ENCODE measurements at regions not wholly inside any gene's neighbourhood (a gene's known extent, or its start where the extent isn't known, plus 50 kb on each side); places are given as distances from the start of the nearest gene placed in this dataset.

DNA sequence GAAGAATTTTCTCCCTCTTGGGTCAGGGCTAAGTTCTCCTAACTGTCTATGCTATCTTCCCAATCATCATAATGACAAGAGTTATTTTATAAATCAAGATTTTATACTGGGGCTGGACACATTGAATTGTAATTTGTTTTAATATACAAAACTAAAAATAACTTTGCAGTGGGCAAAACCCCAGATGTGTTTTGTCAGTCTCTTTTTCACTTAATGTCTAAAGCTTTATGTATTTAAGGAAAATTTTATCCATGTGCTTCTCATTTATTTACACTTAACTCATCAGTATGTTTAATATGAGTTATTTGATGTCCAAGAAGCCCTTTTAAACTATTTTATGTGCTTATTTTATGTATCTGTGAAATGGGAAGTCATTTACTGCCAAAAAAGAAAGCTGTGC lies 362.8 kb upstream of the ADAMTSL1 start:
- Histone ChIP-seq H3K4me3 (ENCODE audit: low read length) (no peak overlapping the region), H3K9me3 (ENCODE audit: control insufficient read depth, low read depth, low read length) (no peaks in the 10 kb centered on the region), H3K27ac (ENCODE audit: low read length) (no peak overlapping the region), H3K27me3 (ENCODE audit: control insufficient read depth, insufficient read depth, low read length) (no peaks in the 10 kb centered on the region), H3K36me3 (ENCODE audit: control insufficient read depth, insufficient read depth, low read length) (no peaks in the 10 kb centered on the region), H3K4me1 (ENCODE audit: control insufficient read depth, insufficient read depth, low read length) (no peaks in the 10 kb centered on the region)
- no peak for DNase-seq

GRCh38 chr9:18114559-18115475 lies 359.1 kb upstream of the ADAMTSL1 start:
- Histone ChIP-seq H3K4me1 (ENCODE audit: control insufficient read depth, insufficient read depth, low read length) (no peaks in the 10 kb centered on the region), H3K27me3 (ENCODE audit: control insufficient read depth, insufficient read depth, low read length) (no peaks in the 10 kb centered on the region), H3K4me3 (ENCODE audit: low read length) (no peak overlapping the region), H3K36me3 (ENCODE audit: control insufficient read depth, insufficient read depth, low read length) (no peaks in the 10 kb centered on the region), H3K9me3 (ENCODE audit: control insufficient read depth, low read depth, low read length) (no peaks in the 10 kb centered on the region), H3K27ac (ENCODE audit: low read length) (no peak overlapping the region)
- peak in 1 of 2 donors; percentile 4 for DNase-seq
- 94% methylated on average over 6 of the region's 10 CpGs for WGBS (ENCODE audit: insufficient coverage, low lambda C conversion rate)

DNA sequence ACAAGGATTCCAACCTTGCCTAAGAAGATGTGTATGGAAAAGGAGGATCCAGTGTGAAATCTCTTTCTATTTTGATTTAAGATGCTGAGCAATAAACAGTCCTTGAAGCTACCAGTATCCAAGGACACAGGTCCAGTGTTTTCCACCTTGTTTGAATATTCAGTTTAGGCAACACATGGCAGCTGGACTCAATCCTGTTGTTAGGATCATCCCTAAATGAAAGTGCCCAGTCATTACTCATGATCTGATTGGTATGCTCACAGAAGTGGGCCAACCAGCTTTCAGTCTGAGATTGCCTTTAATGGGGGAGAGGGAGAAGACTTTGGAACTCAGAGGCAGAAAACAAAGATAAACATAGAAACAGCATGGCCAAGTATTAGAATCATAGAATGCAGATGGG lies 355.7 kb upstream of the ADAMTSL1 start:
- Histone ChIP-seq H3K4me1 (ENCODE audit: control insufficient read depth, insufficient read depth, low read length) (no peaks in the 10 kb centered on the region), H3K36me3 (ENCODE audit: control insufficient read depth, insufficient read depth, low read length) (no peaks in the 10 kb centered on the region), H3K27me3 (ENCODE audit: control insufficient read depth, insufficient read depth, low read length) (no peaks in the 10 kb centered on the region), H3K4me3 (ENCODE audit: low read length) (no peak overlapping the region), H3K27ac (ENCODE audit: low read length) (no peak overlapping the region), H3K9me3 (ENCODE audit: control insufficient read depth, low read depth, low read length) (no peaks in the 10 kb centered on the region)
- DNase-seq, result no peak

DNA sequence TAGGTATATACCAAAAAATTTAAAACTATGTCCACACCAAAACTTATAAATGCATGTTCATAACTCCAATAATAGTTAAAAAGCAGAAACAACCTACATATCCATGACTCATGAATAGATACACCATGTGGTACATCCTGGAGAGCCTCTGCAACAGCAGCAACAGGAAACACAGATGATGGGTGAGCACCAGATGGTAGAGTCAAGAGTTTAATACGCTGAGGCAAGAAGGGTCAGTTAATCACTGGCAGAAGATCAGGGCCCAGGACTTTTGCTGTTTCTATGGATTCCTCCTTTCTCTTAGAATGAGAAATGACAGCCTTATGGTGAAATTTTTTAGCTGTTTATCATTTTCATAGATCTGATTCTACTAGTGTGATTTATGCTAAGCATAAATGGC lies 351.8 kb upstream of the ADAMTSL1 start:
- Histone ChIP-seq H3K9me3 (ENCODE audit: control insufficient read depth, low read depth, low read length) (no peaks in the 10 kb centered on the region), H3K36me3 (ENCODE audit: control insufficient read depth, insufficient read depth, low read length) (no peaks in the 10 kb centered on the region), H3K27me3 (ENCODE audit: control insufficient read depth, insufficient read depth, low read length) (no peaks in the 10 kb centered on the region), H3K4me1 (ENCODE audit: control insufficient read depth, insufficient read depth, low read length) (no peaks in the 10 kb centered on the region), H3K4me3 (ENCODE audit: low read length) (no peak overlapping the region), H3K27ac (ENCODE audit: low read length) (no peak overlapping the region)
- no peak for DNase-seq
- WGBS (ENCODE audit: insufficient coverage, low lambda C conversion rate), result 80% methylated on average over 1 of the region's 1 CpG

DNA sequence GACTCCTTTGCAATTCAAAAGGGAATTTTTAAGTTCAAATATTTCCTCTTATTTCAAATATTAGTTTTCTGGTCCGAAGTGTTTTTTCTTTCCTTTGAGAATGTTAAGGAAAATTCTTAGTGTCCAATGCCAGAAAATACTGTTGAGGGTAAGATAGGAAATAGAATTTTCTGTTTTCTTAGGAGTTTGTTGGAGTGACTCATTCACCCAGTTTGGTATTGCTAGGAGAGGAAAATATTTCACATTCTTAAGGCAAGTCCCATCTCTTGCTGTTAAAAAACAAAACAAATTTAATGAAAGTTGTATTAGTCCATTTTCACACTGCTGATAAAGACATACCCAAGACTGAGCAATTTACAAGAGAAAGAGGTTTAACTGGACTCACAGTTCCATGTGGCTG lies 349.2 kb upstream of the ADAMTSL1 start:
- WGBS (ENCODE audit: insufficient coverage, low lambda C conversion rate), result 86% methylated on average over 1 of the region's 1 CpG

GRCh38 chr9:18126831-18127498 lies 347.0 kb upstream of the ADAMTSL1 start:
- H3K27ac ChIP-seq (ENCODE audit: low read length), result no peak overlapping the region
- no peak overlapping the region for H3K4me3 ChIP-seq (ENCODE audit: low read length)
- no peaks in the 10 kb centered on the region for H3K36me3 ChIP-seq (ENCODE audit: control insufficient read depth, insufficient read depth, low read length)
- WGBS (ENCODE audit: insufficient coverage, low lambda C conversion rate), result no CpG with 5 or more reads among the region's 4 CpGs
- H3K27me3 ChIP-seq (ENCODE audit: control insufficient read depth, insufficient read depth, low read length), result no peaks in the 10 kb centered on the region
- no peaks in the 10 kb centered on the region for H3K9me3 ChIP-seq (ENCODE audit: control insufficient read depth, low read depth, low read length)
- H3K4me1 ChIP-seq (ENCODE audit: control insufficient read depth, insufficient read depth, low read length), result no peaks in the 10 kb centered on the region
- DNase-seq, result no peak

More for the DNA sequence above, 349.2 kb upstream of the ADAMTSL1 start:
- H3K36me3 ChIP-seq (ENCODE audit: control insufficient read depth, insufficient read depth, low read length), result no peaks in the 10 kb centered on the region
- no peaks in the 10 kb centered on the region for H3K9me3 ChIP-seq (ENCODE audit: control insufficient read depth, low read depth, low read length)
- H3K27me3 ChIP-seq (ENCODE audit: control insufficient read depth, insufficient read depth, low read length), result no peaks in the 10 kb centered on the region
- no peaks in the 10 kb centered on the region for H3K4me1 ChIP-seq (ENCODE audit: control insufficient read depth, insufficient read depth, low read length)
- H3K27ac ChIP-seq (ENCODE audit: low read length), result no peak overlapping the region
- H3K4me3 ChIP-seq (ENCODE audit: low read length), result no peak overlapping the region
- no peak for DNase-seq

- DNase-seq, result no peak
Measured at GRCh38 chr9:18127499-18127875, 346.5 kb upstream of the ADAMTSL1 start.

DNA sequence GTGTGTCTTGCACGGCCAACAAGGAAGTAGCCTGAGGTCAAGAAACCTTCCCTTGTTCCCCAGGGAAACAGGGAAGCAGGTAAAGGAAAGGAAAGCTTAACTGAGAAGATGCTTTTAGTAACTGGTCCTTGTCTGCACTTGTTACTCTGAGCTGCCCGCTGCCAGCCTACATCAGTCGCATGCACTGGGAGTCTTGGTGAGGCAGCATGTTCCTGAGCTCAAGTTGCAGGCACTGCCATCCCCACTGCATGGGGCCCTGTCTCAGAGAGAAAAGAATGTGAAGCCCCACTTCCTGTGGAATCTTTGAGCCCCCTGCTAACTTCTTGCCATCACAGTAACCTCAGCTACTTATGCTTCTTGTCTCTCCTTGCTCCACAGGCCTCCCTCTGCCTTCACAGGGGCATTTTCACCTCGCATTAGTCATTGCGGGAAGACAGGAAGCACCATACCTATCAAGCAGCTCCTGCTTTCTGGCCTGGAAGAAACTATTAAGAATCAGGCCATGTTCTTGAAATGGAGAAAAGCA lies 344.1 kb upstream of the ADAMTSL1 start:
- H3K27ac ChIP-seq (ENCODE audit: low read length), result no peak overlapping the region
- no peaks in the 10 kb centered on the region for H3K27me3 ChIP-seq (ENCODE audit: control insufficient read depth, insufficient read depth, low read length)
- H3K9me3 ChIP-seq (ENCODE audit: control insufficient read depth, low read depth, low read length), result no peaks in the 10 kb centered on the region
- H3K36me3 ChIP-seq (ENCODE audit: control insufficient read depth, insufficient read depth, low read length), result no peaks in the 10 kb centered on the region
- no peak for DNase-seq
- H3K4me3 ChIP-seq (ENCODE audit: low read length), result no peak overlapping the region
- WGBS (ENCODE audit: insufficient coverage, low lambda C conversion rate), result no CpG with 5 or more reads among the region's 5 CpGs
- H3K4me1 ChIP-seq (ENCODE audit: control insufficient read depth, insufficient read depth, low read length), result no peaks in the 10 kb centered on the region

More at GRCh38 chr9:18127499-18127875, 346.5 kb upstream of the ADAMTSL1 start:
- Histone ChIP-seq H3K4me3 (ENCODE audit: low read length) (no peak overlapping the region), H3K27me3 (ENCODE audit: control insufficient read depth, insufficient read depth, low read length) (no peaks in the 10 kb centered on the region), H3K27ac (ENCODE audit: low read length) (no peak overlapping the region), H3K9me3 (ENCODE audit: control insufficient read depth, low read depth, low read length) (no peaks in the 10 kb centered on the region), H3K36me3 (ENCODE audit: control insufficient read depth, insufficient read depth, low read length) (no peaks in the 10 kb centered on the region), H3K4me1 (ENCODE audit: control insufficient read depth, insufficient read depth, low read length) (no peaks in the 10 kb centered on the region)
- no CpG with 5 or more reads among the region's 2 CpGs for WGBS (ENCODE audit: insufficient coverage, low lambda C conversion rate)

DNA sequence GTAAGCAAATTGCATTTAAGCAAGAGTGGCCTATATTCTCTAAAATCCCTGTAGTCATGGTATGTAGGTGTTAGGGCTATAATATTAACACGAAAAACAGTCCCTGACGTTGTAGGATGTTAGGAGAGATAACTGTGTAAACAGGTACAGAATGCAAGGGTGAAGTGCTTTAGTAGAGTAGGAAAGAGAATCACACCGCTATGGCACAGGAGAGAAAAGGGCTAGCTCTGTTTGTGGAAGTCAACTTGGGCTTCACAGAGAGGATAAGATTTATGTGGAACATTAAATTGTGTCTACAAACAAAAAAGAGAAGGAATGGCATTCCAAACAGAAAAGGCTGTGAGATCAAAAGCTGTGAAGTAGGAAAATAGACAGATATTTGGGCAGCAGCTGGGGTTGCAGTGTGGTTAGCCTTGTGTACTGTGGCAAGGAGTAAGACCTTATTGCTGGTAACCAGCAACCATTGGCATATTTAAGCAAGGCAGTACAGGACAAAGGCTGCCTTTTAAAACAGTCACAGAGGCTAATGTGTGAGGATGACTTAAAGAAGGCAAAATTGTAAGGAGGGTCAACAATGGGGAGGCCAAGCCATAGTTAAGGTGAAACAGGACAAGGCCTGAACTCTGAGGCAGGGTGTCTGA lies 337.5 kb upstream of the ADAMTSL1 start:
- Histone ChIP-seq H3K27ac (ENCODE audit: low read length) (no peak overlapping the region), H3K9me3 (ENCODE audit: control insufficient read depth, low read depth, low read length) (no peaks in the 10 kb centered on the region), H3K27me3 (ENCODE audit: control insufficient read depth, insufficient read depth, low read length) (no peaks in the 10 kb centered on the region), H3K36me3 (ENCODE audit: control insufficient read depth, insufficient read depth, low read length) (no peaks in the 10 kb centered on the region), H3K4me3 (ENCODE audit: low read length) (no peak overlapping the region), H3K4me1 (ENCODE audit: control insufficient read depth, insufficient read depth, low read length) (no peaks in the 10 kb centered on the region)
- WGBS (ENCODE audit: insufficient coverage, low lambda C conversion rate), result 20% methylated on average over 2 of the region's 3 CpGs
- DNase-seq, result no peak

- 100% methylated on average over 1 of the region's 4 CpGs for WGBS (ENCODE audit: insufficient coverage, low lambda C conversion rate)
- no peaks in the 10 kb centered on the region for H3K27me3 ChIP-seq (ENCODE audit: control insufficient read depth, insufficient read depth, low read length)
- H3K36me3 ChIP-seq (ENCODE audit: control insufficient read depth, insufficient read depth, low read length), result no peaks in the 10 kb centered on the region
- H3K4me3 ChIP-seq (ENCODE audit: low read length), result no peak overlapping the region
- no peaks in the 10 kb centered on the region for H3K9me3 ChIP-seq (ENCODE audit: control insufficient read depth, low read depth, low read length)
- no peaks in the 10 kb centered on the region for H3K4me1 ChIP-seq (ENCODE audit: control insufficient read depth, insufficient read depth, low read length)
- no peak for DNase-seq
- no peak overlapping the region for H3K27ac ChIP-seq (ENCODE audit: low read length)
Measured at GRCh38 chr9:18137815-18138214, 336.1 kb upstream of the ADAMTSL1 start.

All from large intestine (tissue), 3 donors.